Activated T-helper 2 cell treated with anti-CD3 and anti-CD28 coated beads, Interferon-gamma antibody, Interleukin-2, Interleukin-4, amounts not matched to agents 10 μg/mL and 5 μg/mL and 100 μg/mL, durations not matched to agents 14 hours and 24 hours and 36 hours (primary cell): ENCODE measurements at regions not wholly inside any gene's neighbourhood (a gene's known extent, or its start where the extent isn't known, plus 50 kb on each side); places are given as distances from the start of the nearest gene placed in this dataset.

Experiments used
- DNase-seq: peaks from one replicate; pipeline ENCODE4 v3.0.0; 2021; ENCODE audit warnings: low spot score
- H3K27ac Mint-ChIP-seq: one replicate; pipeline ENCODE4 v1.8.0; 2021; ENCODE audit warnings: mixed read lengths
- H3K27me3 Mint-ChIP-seq: one replicate; pipeline ENCODE4 v1.8.0; 2021; ENCODE audit warnings: low read depth, mixed read lengths
- H3K36me3 Mint-ChIP-seq: one replicate; pipeline ENCODE4 v1.8.0; 2021; ENCODE audit warnings: low read depth, mixed read lengths
- H3K4me1 Mint-ChIP-seq: one replicate; pipeline ENCODE4 v1.8.0; 2021; ENCODE audit warnings: low read depth, mixed read lengths
- H3K4me3 Mint-ChIP-seq: one replicate; pipeline ENCODE4 v1.8.0; 2021; ENCODE audit warnings: low read depth, mild to moderate bottlenecking, moderate library complexity, mixed read lengths
- H3K9me3 Mint-ChIP-seq: one replicate; pipeline ENCODE4 v1.8.0; 2021; ENCODE audit warnings: mixed read lengths
- intact Hi-C: fragments of 100-400 bp; cut with micrococcal nuclease; formaldehyde crosslinking; loops from one replicate; pipeline ENCODE4 v1.15.1; 2023

- no peaks in the 10 kb centered on the region for H3K36me3 Mint-ChIP-seq
- H3K27ac Mint-ChIP-seq, result no peak overlapping the region
- peaks cover 7% of the 10 kb centered on the region for H3K4me1 Mint-ChIP-seq
- no peaks in the 10 kb centered on the region for H3K9me3 Mint-ChIP-seq
- no peak for DNase-seq
- peaks cover 70% of the 10 kb centered on the region for H3K27me3 Mint-ChIP-seq
- H3K4me3 Mint-ChIP-seq, result no peak overlapping the region
- intact Hi-C loops, result no loop called here
Measured at GRCh38 chr3:46124216-46125177, 83.6 kb downstream of the CCR1 start.

GRCh38 chr3:46123646-46124045 lies 84.5 kb downstream of the CCR1 start:
- Mint-ChIP-seq H3K36me3 (no peaks in the 10 kb centered on the region), H3K4me1 (no peaks in the 10 kb centered on the region)
- no peak for DNase-seq

DNA sequence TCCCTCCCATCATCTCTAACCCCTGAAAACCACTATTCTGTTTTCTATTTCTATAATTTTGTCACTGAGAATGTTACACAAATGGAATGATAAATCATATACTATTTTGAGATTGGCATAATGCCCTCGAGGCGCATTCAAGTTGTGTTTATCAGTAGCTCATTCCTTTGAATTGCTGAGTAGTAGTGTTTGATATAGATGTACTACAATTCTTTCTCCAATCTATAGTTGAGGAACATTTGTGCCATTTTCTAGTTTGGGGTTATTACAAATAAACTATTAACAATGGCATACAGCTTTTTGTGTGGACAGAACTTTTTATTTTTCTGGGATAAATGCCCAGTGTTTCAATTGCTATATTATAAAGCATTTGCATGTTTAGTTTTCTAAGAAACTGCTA lies 86.0 kb downstream of the CCR1 start:
- no peak for DNase-seq
- Mint-ChIP-seq H3K4me3 (no peak overlapping the region), H3K4me1 (no peaks in the 10 kb centered on the region), H3K9me3 (no peaks in the 10 kb centered on the region), H3K36me3 (no peaks in the 10 kb centered on the region), H3K27ac (no peak overlapping the region), H3K27me3 (peaks cover 65% of the 10 kb centered on the region)
- intact Hi-C loops, result no loop called here

More at GRCh38 chr3:46123646-46124045, 84.5 kb downstream of the CCR1 start:
- Mint-ChIP-seq H3K27ac (no peak overlapping the region), H3K4me3 (no peak overlapping the region), H3K9me3 (no peaks in the 10 kb centered on the region), H3K27me3 (peaks cover 68% of the 10 kb centered on the region)
- intact Hi-C loops, result no loop called here

- DNase-seq, result no peak
- Mint-ChIP-seq H3K36me3 (no peaks in the 10 kb centered on the region), H3K4me3 (no peak overlapping the region), H3K27ac (no peak overlapping the region), H3K9me3 (no peaks in the 10 kb centered on the region), H3K27me3 (peaks cover 61% of the 10 kb centered on the region), H3K4me1 (no peaks in the 10 kb centered on the region)
- intact Hi-C loops, result no loop called here
Measured at GRCh38 chr3:46120983-46121382, 87.1 kb downstream of the CCR1 start.

DNA sequence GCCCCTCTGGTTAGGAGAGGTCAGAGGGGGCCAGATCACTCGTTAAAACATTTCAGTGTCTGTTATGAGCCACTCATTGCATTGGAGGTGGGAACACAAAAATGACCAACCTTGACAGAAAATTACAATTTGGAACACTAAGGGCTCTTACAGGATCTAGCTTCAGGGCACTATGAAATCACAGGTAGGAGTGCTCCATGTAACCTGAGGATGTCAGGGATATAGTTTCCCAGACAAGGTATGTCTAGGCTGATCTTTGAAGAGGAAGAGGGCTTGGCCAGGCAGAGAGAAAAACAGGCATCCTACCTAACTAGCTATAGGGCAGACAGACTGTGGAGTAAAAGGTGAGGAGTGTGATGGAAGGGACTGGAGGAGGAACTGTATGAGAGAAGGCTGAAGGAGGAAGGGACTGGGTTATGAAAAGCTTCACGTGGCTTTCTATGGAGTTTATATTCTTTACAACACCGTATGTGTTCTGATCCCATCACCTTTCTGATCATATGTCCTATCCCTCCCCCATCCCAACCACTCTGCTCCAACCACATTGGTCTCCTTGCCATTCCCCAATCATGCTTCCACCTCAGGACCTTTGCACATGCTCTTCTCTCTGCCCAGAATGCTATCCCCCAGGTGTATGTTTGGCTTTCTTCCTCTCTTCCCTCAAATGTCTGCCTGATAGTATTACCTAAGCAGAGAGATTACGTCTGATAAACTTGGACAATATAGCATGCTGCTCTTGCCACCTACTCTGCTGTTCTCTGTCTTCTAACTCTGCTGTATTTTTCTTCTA lies 88.2 kb downstream of the CCR1 start:
- no peaks in the 10 kb centered on the region for H3K4me1 Mint-ChIP-seq
- H3K27ac Mint-ChIP-seq, result no peak overlapping the region
- no peaks in the 10 kb centered on the region for H3K36me3 Mint-ChIP-seq
- no peak for DNase-seq
- H3K27me3 Mint-ChIP-seq, result peaks cover 57% of the 10 kb centered on the region
- H3K4me3 Mint-ChIP-seq, result no peak overlapping the region
- intact Hi-C loops, result no loop called here
- H3K9me3 Mint-ChIP-seq, result no peaks in the 10 kb centered on the region

DNA sequence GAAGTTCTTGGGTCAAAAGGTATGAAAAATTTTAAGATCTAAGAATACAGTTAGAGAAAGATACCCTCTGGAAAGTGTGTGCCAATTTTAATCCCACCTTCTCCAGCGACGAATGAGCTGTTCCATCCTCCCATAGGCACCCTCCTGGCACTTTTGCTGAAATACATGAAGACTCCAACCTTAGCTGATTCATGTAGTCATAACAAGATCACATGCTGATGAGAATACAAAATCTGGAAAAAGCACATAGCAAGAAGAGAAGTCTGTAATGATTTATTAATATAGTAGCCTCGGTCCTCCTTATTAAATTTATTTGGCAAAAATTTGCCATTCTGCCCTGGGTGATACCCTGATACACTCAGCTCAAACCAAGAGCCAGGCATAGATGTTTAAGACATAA lies 88.9 kb downstream of the CCR1 start:
- Mint-ChIP-seq H3K27me3 (peaks cover 55% of the 10 kb centered on the region), H3K4me1 (no peaks in the 10 kb centered on the region), H3K4me3 (no peak overlapping the region), H3K36me3 (no peaks in the 10 kb centered on the region), H3K9me3 (no peaks in the 10 kb centered on the region), H3K27ac (no peak overlapping the region)
- intact Hi-C loops, result no loop called here
- DNase-seq, result no peak

- Mint-ChIP-seq H3K36me3 (peaks cover 4% of the 10 kb centered on the region), H3K27me3 (peaks cover 46% of the 10 kb centered on the region), H3K27ac (no peak overlapping the region), H3K4me1 (peaks cover 4% of the 10 kb centered on the region), H3K4me3 (no peak overlapping the region), H3K9me3 (peaks cover 4% of the 10 kb centered on the region)
- intact Hi-C loops, result no loop called here
- no peak for DNase-seq
Measured at GRCh38 chr3:46116996-46117395, 89.7 kb upstream of the XCR1 start.

DNA sequence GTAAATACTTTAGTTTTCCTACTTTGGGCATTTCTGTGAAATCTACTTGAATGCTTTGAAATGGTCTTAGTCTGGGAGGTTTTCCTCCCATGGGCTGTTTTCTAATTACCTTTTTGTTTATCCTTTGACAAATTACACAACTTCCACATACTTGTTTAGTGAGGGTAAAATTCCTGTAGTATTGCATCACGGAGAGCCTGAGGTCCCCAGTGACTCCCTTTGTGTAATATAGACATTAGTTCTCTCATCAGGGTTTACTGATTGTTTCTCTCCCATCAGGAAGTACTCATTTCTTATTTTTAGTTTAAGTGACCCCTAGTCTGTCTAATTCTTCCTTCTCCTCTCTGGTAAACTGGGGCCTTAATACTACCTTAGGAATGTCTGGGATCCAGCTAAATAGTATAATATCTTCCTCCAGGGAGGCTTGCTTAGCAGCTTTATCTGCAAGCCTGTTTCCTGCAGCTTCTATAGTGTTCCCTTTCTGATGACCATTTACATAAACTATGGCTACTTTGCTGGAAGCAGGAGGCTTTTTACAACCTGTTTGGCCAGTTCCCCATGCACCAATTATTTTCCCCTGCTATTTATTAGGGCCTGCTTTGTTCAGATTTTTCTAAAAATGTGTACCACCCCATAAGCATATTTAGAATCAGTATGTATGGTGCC lies 87.2 kb upstream of the XCR1 start:
- Mint-ChIP-seq H3K36me3 (peaks cover 4% of the 10 kb centered on the region), H3K27me3 (peaks cover 32% of the 10 kb centered on the region), H3K4me3 (no peak overlapping the region), H3K9me3 (peaks cover 4% of the 10 kb centered on the region), H3K27ac (no peak overlapping the region), H3K4me1 (peaks cover 20% of the 10 kb centered on the region)
- intact Hi-C loops, result no loop called here
- DNase-seq, result no peak

- H3K4me1 Mint-ChIP-seq, result peaks cover 28% of the 10 kb centered on the region
- peaks cover 4% of the 10 kb centered on the region for H3K36me3 Mint-ChIP-seq
Measured at GRCh38 chr3:46113608-46114007, 86.3 kb upstream of the XCR1 start.

DNA sequence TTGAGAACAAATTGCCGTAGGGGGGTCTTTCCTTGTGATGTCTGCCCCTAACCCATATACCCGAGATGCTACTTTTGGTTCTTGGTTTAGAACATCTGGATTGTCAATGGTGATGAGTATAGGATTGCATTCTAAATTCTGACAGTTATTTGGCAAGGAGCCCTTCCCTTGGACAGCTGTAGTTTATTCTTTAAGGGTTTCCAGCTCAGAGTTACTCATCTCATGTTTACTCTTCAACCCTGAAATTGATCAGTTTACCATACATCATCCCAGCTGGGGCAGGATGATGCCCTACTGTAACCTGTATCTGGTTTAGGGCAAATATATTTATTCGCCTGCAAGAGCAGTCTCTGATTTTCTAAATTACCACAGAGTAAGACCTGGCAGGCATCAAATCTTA lies 85.7 kb upstream of the XCR1 start:
- peaks cover 31% of the 10 kb centered on the region for H3K4me1 Mint-ChIP-seq
- no peak overlapping the region for H3K4me3 Mint-ChIP-seq
- intact Hi-C loops, result no loop called here

More at GRCh38 chr3:46113608-46114007, 86.3 kb upstream of the XCR1 start:
- Mint-ChIP-seq H3K9me3 (peaks cover 4% of the 10 kb centered on the region), H3K27me3 (peaks cover 34% of the 10 kb centered on the region), H3K27ac (no peak overlapping the region), H3K4me3 (no peak overlapping the region)
- DNase-seq, result no peak
- intact Hi-C loops, result no loop called here

DNA sequence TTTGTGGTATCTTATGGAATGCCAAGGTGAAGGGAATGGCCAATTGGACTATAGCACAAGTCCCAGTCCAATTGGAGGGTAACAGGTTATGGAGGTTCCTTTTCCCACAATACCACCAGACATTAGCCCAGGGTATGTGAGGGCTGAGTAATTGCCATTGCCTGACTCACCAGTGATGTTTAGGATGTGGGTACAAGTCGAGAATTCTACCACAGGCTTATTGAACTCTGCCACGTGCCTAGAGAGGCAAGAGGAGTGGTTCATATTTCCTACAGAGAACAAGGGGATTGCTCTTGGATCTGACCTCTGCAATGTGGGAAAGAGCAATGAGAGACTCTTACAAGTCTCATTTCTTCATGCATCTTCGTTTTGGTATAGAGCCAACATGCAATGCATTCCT lies 85.0 kb upstream of the XCR1 start:
- intact Hi-C loops, result no loop called here
- Mint-ChIP-seq H3K36me3 (peaks cover 4% of the 10 kb centered on the region), H3K4me1 (peaks cover 31% of the 10 kb centered on the region), H3K9me3 (peaks cover 4% of the 10 kb centered on the region), H3K27me3 (peaks cover 37% of the 10 kb centered on the region), H3K27ac (no peak overlapping the region), H3K4me3 (no peak overlapping the region)
- no peak for DNase-seq

More for the DNA sequence above, 85.7 kb upstream of the XCR1 start:
- DNase-seq, result no peak
- Mint-ChIP-seq H3K27ac (no peak overlapping the region), H3K36me3 (peaks cover 4% of the 10 kb centered on the region), H3K9me3 (peaks cover 4% of the 10 kb centered on the region), H3K27me3 (peaks cover 36% of the 10 kb centered on the region)

DNA sequence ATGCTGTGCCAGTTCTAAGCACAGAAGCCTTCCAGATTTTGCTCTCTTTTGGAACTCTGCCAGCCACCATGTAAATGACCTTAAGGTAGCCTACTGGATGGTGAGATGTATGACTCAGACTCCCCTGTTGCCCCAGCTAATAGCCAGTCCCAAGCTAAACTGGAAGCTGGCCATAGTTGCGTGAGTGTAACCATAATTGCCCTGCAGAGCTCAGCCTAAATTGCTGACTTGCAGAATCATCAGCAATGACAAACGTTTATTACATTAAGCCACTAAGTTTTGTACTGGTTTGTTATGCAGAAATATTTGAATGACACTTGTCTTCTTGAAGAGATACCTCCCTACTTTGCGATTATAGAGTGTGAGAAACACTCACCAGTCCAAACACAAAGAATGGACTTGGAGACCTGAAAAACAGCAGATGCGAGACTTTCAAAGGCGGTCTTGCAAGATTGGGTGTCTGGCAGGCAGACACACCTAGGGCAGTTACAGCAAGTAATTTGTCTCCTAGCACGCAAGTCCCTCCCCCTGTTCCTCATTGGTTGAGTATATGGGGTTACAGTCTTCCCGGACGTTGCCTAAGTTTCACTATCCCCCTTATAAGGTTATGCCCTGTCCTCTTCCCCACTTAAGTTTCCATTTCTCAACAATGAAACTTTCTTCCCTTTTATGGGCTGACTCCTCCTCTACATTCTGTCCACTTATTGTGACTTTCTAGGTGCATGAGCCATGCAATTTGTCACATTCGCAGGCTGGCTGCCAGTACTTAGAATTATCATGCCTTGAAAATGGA lies 83.6 kb upstream of the XCR1 start:
- Mint-ChIP-seq H3K27ac (no peak overlapping the region), H3K4me3 (no peak overlapping the region)
- DNase-seq, result no peak

More for the DNA sequence above, 83.6 kb upstream of the XCR1 start:
- Mint-ChIP-seq H3K4me1 (peaks cover 31% of the 10 kb centered on the region), H3K9me3 (peaks cover 4% of the 10 kb centered on the region), H3K27me3 (peaks cover 41% of the 10 kb centered on the region), H3K36me3 (peaks cover 4% of the 10 kb centered on the region)
- intact Hi-C loops, result no loop called here
